ENCODE measurements at regions not wholly inside any gene's neighbourhood (a gene's known extent, or its start where the extent isn't known, plus 50 kb on each side); places are given as distances from the start of the nearest gene placed in this dataset.

- Histone ChIP-seq H3K36me3 (ENCODE audit: control insufficient read depth in 2 of 2, insufficient read depth in 2 of 2, low read length in 1 of 2) (no peaks in the 10 kb centered on the region), H3K4me3 (no peak overlapping the region; the same call in 1 of the 2 replicates), H4K20me1 (ENCODE audit: control insufficient read depth, insufficient read depth) (no peaks in the 10 kb centered on the region), H3K4me2 (ENCODE audit: control insufficient read depth, insufficient read depth) (peak overlapping the region; percentile 56), H3K27me3 (replicated peaks in 1 of 2; ENCODE audit: control insufficient read depth in 2 of 2, insufficient read depth in 2 of 2, low read length in 1 of 2) (no peaks in the 10 kb centered on the region), H3K9me3 (replicated peaks; ENCODE audit: control insufficient read depth, insufficient read depth, low read length) (peaks cover 5% of the 10 kb centered on the region; the same call in 2 of the 3 replicates), H3K9ac (ENCODE audit: control insufficient read depth, insufficient read depth, low read length) (no peak overlapping the region; the same call in 1 of the 2 replicates), H3K27ac (ENCODE audit: control insufficient read depth, insufficient read depth) (peak overlapping the region; percentile 84), H2AFZ (ENCODE audit: control insufficient read depth, low read depth, low read length) (peak overlapping the region; percentile 68), H3K79me2 (ENCODE audit: control insufficient read depth, insufficient read depth, low read length) (no peaks in the 10 kb centered on the region), H3K4me1 (ENCODE audit: control insufficient read depth, insufficient read depth, low read length) (peaks cover 12% of the 10 kb centered on the region)
- in situ Hi-C loops (cut with MboI), result no loop called here
- ChIA-PET POLR2A (no interaction called here), SMC1A (ENCODE audit: uncharacterized antibody, unreplicated experiment) (interaction anchor here (0.6 to 1.4 kb wide), 3 partner anchors 32 to 245 kb away, joined by 3 to 4 read pairs (median 4); no protein-coding TSS in a partner anchor), RAD21 (ENCODE audit: unreplicated experiment) (interaction anchor here (1.7 kb wide), 1 partner anchor 23 kb away, joined by 5 read pairs; no protein-coding TSS in a partner anchor), CTCF (no interaction called here)
- peak; percentile 89 for ATAC-seq
- intact Hi-C loops (cut with micrococcal nuclease; ENCODE audit: unreplicated experiment), result loop anchor here (2.0 to 5.0 kb wide), 3 partner anchors 48 to 898 kb away; partner anchors contain the start of gene DCTD
- peak; percentile 73 for DNase-seq (ENCODE audit: low read depth, low spot score)
- FAIRE-seq, result no peak
- 5% methylated on average over 5 of the region's 5 CpGs for WGBS (ENCODE audit: insufficient coverage, insufficient replicate concordance, low lambda C conversion rate, missing lambda C conversion rate)
- no TSS peak for BruUV-seq (replicated peaks)
- TF ChIP-seq E2F4 (IDR thresholded peaks at IDR 0.05; ENCODE audit: low read depth, low read length) (no peak), NFYB (IDR thresholded peaks at IDR 0.05; ENCODE audit: insufficient read depth, low read depth, low read length) (no peak), PKNOX1 (IDR thresholded peaks at IDR 0.05) (no peak), ZZZ3 (IDR thresholded peaks at IDR 0.05; ENCODE audit: control insufficient read depth, insufficient read length, low read depth) (no peak), FOXM1 (IDR thresholded peaks at IDR 0.05; ENCODE audit: low read depth, low read length) (peak; percentile 85), USF1 (IDR thresholded peaks at IDR 0.05; ENCODE audit: borderline replicate concordance, extremely low read length, insufficient read depth, low read depth, low read length) (no peak), REST (IDR thresholded peaks at IDR 0.05; ENCODE audit: low read depth, low read length) (no peak), GATAD2B (conservative IDR thresholded peaks at IDR 0.05; ENCODE audit: low read depth) (no peak), STAT1 (conservative IDR thresholded peaks at IDR 0.05) (no peak), ZNF24 (IDR thresholded peaks at IDR 0.05) (no peak), ATF2 (IDR thresholded peaks at IDR 0.05; ENCODE audit: low read length) (peak; percentile 75; the same call in 1 of the 2 replicates), PBX3 (IDR thresholded peaks at IDR 0.05; ENCODE audit: insufficient replicate concordance, low read depth, low read length) (no peak), MEF2B (IDR thresholded peaks at IDR 0.05; ENCODE audit: partially characterized antibody, poor library complexity, severe bottlenecking) (peak; percentile 23), SREBF1 (IDR thresholded peaks at IDR 0.05; ENCODE audit: low read length) (no peak)
These were observed 224.0 kb upstream of the TENM3 start for GRCh38 chr4:182019148-182019652.

All from GM12878 (cell line).